Keratinocyte (primary cell): ENCODE measurements at regions not wholly inside any gene's neighbourhood (a gene's known extent, or its start where the extent isn't known, plus 50 kb on each side); places are given as distances from the start of the nearest gene placed in this dataset.

Experiments
- DNase-seq: peaks from one replicate; pipeline ENCODE4 v3.0.0-alpha.2; 2011; ENCODE audit warnings: low read depth, missing footprints, low spot score
- FAIRE-seq: peaks from 2 replicates; lab custom pipeline; 2011; peaks lifted over from hg19 to GRCh38; lab: Jason Lieb, UNC
- H2AFZ ChIP-seq: 2 replicates; pipeline ENCODE4 v1.6.0; 2012; ENCODE audit warnings: low read length, control low read depth, inconsistent platforms; ENCODE audit not compliant: control insufficient read depth
- H3K27ac ChIP-seq: 2 replicates; pipeline ENCODE4 v1.5.1; 2011; ENCODE audit warnings: low read length; ENCODE audit not compliant: control insufficient read depth, insufficient read depth
- H3K27me3 ChIP-seq: 3 replicates; pipeline ENCODE4 v1.6.0; 2011; ENCODE audit warnings: low read length; ENCODE audit not compliant: control insufficient read depth, insufficient read depth; ENCODE audit errors: extremely low read depth
- H3K36me3 ChIP-seq, 2 experiments: 2 replicates in 1 of 2; 3 replicates in 1 of 2; pipeline ENCODE4 v1.5.1; 2011; ENCODE audit warnings: low read length in 2 of 2, mild to moderate bottlenecking in 1 of 2; ENCODE audit not compliant: control insufficient read depth in 2 of 2, insufficient read depth in 2 of 2; ENCODE audit errors: extremely low read depth in 1 of 2
- H3K4me1 ChIP-seq: 3 replicates; pipeline ENCODE4 v1.5.1; 2011; ENCODE audit warnings: low read length; ENCODE audit not compliant: control insufficient read depth, insufficient read depth; ENCODE audit errors: extremely low read depth
- H3K4me2 ChIP-seq: 3 replicates; pipeline ENCODE4 v1.6.0; 2011; ENCODE audit warnings: low read depth, low read length; ENCODE audit not compliant: control insufficient read depth, insufficient read depth; ENCODE audit errors: extremely low read depth
- H3K4me3 ChIP-seq, 3 experiments: fragments of 200-600 bp in 1 of 3; sonication (generic) in 1 of 3; 2 replicates in 2 of 3; 3 replicates in 1 of 3; pipeline ENCODE4 v1.5.1; 2011 to 2016; ENCODE audit warnings: low read length in 3 of 3, mild to moderate bottlenecking in 3 of 3, control low read depth in 2 of 3, inconsistent platforms in 1 of 3, low read depth in 1 of 3, mixed read lengths in 1 of 3, mixed run types in 1 of 3, moderate library complexity in 1 of 3; ENCODE audit not compliant: control insufficient read depth in 2 of 3, insufficient read depth in 2 of 3; ENCODE audit errors: extremely low read depth in 1 of 3
- H3K79me2 ChIP-seq: 2 replicates; pipeline ENCODE4 v1.6.0; 2012; ENCODE audit warnings: low read length; ENCODE audit not compliant: control insufficient read depth, insufficient read depth
- H3K9ac ChIP-seq: 3 replicates; pipeline ENCODE4 v1.6.0; 2011; ENCODE audit warnings: low read length; ENCODE audit not compliant: control insufficient read depth, insufficient read depth; ENCODE audit errors: extremely low read depth
- H3K9me1 ChIP-seq: 3 replicates; pipeline ENCODE4 v1.6.0; 2011; ENCODE audit warnings: low read length; ENCODE audit not compliant: control insufficient read depth, insufficient read depth; ENCODE audit errors: extremely low read depth
- H3K9me3 ChIP-seq: 2 replicates; pipeline ENCODE4 v1.5.1; 2012; ENCODE audit warnings: low read depth, low read length; ENCODE audit not compliant: control insufficient read depth
- H4K20me1 ChIP-seq: 3 replicates; pipeline ENCODE4 v1.6.0; 2011; ENCODE audit warnings: low read length; ENCODE audit not compliant: control insufficient read depth, insufficient read depth; ENCODE audit errors: extremely low read depth
- CTCF ChIP-seq, 3 experiments: IDR thresholded peaks in 1 of 3; conservative IDR thresholded peaks in 1 of 3; optimal IDR thresholded peaks in 1 of 3; 2 replicates in 2 of 3; 3 replicates in 1 of 3; pipeline versions ENCODE3 to v1.5.1; 2011; ENCODE audit warnings: low read length in 3 of 3, mild to moderate bottlenecking in 3 of 3, moderate library complexity in 2 of 3, control low read depth in 1 of 3, inconsistent platforms in 1 of 3; ENCODE audit not compliant: insufficient read depth in 2 of 3; ENCODE audit errors: extremely low read depth in 1 of 3
- EZH2 ChIP-seq: IDR thresholded peaks from one replicate; pipeline ENCODE4 v1.6.1; 2012; ENCODE audit warnings: inconsistent platforms, mild to moderate bottlenecking, low read length, moderate library complexity
- dilution Hi-C: fragments of 300-500 bp; cut with MboI; formaldehyde crosslinking; loops from one replicate; pipeline ENCODE4 v1.7.0; 2020; ENCODE audit warnings: low sequenced_read_pairs; ENCODE audit not compliant: extremely low pct_ligation_motif_present

DNA sequence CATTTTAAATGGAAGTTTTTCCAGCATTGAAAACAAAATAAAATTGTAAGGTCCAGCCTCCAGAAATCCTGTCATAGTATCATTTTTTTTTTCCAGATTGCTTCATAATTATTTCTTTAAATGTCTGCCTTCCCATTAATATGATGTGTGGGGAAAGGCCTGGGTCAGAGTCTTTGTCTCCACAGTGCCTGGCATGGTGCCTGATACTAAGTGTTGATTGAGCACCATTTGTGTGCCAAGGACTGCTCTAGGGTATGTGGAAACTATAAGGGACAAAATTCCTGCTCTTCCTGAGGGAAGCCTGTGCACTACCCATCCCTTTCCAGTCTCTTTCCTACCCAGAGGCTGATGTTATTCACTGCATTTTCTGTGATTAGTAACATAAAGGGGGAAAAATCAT, 53.1 kb upstream of the BEND4 start:
- H3K27me3 ChIP-seq: no peaks in the 10 kb centered on the region
- H3K4me2 ChIP-seq: no peak overlapping the region
- no peak overlapping the region for H3K9ac ChIP-seq
- H3K4me3 ChIP-seq: no peak overlapping the region
- no peaks in the 10 kb centered on the region for H4K20me1 ChIP-seq
- no peak overlapping the region for H3K27ac ChIP-seq
- DNase-seq (no peak), FAIRE-seq (no peak)
- no peaks in the 10 kb centered on the region for H3K4me1 ChIP-seq
- dilution Hi-C loops: no loop called here
- H3K9me3 ChIP-seq: no peaks in the 10 kb centered on the region
- TF ChIP-seq EZH2 (no peak), CTCF (optimal IDR thresholded peaks at IDR 0.05 in 1 of 3, IDR thresholded peaks at IDR 0.05 in 1 of 3, conservative IDR thresholded peaks at IDR 0.05 in 1 of 3; ENCODE audit: extremely low read depth in 1 of 3, insufficient read depth in 2 of 3, low read length in 3 of 3) (no peak)
- no peaks in the 10 kb centered on the region for H3K79me2 ChIP-seq
- H3K9me1 ChIP-seq: no peaks in the 10 kb centered on the region
- H3K36me3 ChIP-seq: no peaks in the 10 kb centered on the region
- H2AFZ ChIP-seq: no peak overlapping the region

DNA sequence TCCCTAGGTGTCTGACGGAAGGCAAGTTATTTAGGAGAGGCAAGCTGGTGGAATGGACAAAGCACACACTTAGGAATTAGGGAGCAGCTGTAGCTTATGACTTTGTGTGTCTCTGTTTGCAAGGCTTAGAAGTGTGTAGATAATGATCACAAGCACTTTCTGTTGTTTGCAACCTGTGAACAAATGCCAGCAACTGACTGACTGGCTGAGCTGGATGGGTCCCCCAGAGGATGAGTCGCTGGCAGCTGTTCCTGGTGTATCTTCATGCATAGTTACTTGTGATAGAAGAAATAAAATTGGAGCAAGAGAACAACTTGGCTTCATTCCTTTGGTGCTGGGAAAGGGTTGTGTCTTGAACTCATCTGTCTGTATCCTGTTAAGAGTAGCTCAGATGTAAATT, 64.2 kb upstream of the BEND4 start:
- Histone ChIP-seq H2AFZ (no peak overlapping the region), H3K4me3 (no peak overlapping the region), H3K27ac (no peak overlapping the region), H3K79me2 (no peaks in the 10 kb centered on the region), H3K9me1 (no peaks in the 10 kb centered on the region), H4K20me1 (no peaks in the 10 kb centered on the region), H3K9me3 (no peaks in the 10 kb centered on the region), H3K4me2 (no peak overlapping the region), H3K4me1 (no peaks in the 10 kb centered on the region), H3K9ac (no peak overlapping the region), H3K36me3 (no peaks in the 10 kb centered on the region), H3K27me3 (no peaks in the 10 kb centered on the region)
- TF ChIP-seq CTCF (optimal IDR thresholded peaks at IDR 0.05 in 1 of 3, IDR thresholded peaks at IDR 0.05 in 1 of 3, conservative IDR thresholded peaks at IDR 0.05 in 1 of 3; ENCODE audit: extremely low read depth in 1 of 3, insufficient read depth in 2 of 3, low read length in 3 of 3): no peak
- no peak for TF ChIP-seq EZH2
- FAIRE-seq: no peak
- DNase-seq: no peak
- dilution Hi-C loops: no loop called here
